Keratinocyte (primary cell): ENCODE measurements at regions not wholly inside any gene's neighbourhood (a gene's known extent, or its start where the extent isn't known, plus 50 kb on each side); places are given as distances from the start of the nearest gene placed in this dataset.

Experiments
- CTCF ChIP-seq, 3 experiments: IDR thresholded peaks in 1 of 3; conservative IDR thresholded peaks in 1 of 3; optimal IDR thresholded peaks in 1 of 3; 2 replicates in 2 of 3; 3 replicates in 1 of 3; pipeline versions ENCODE3 to v1.5.1; 2011; ENCODE audit warnings: low read length in 3 of 3, mild to moderate bottlenecking in 3 of 3, moderate library complexity in 2 of 3, control low read depth in 1 of 3, inconsistent platforms in 1 of 3; ENCODE audit not compliant: insufficient read depth in 2 of 3; ENCODE audit errors: extremely low read depth in 1 of 3
- EZH2 ChIP-seq: IDR thresholded peaks from one replicate; pipeline ENCODE4 v1.6.1; 2012; ENCODE audit warnings: inconsistent platforms, mild to moderate bottlenecking, low read length, moderate library complexity

GRCh38 chr2:100749771-100750542 is 70.0 kb upstream of the NPAS2 start:
- TF ChIP-seq CTCF (optimal IDR thresholded peaks at IDR 0.05 in 1 of 3, IDR thresholded peaks at IDR 0.05 in 1 of 3, conservative IDR thresholded peaks at IDR 0.05 in 1 of 3; ENCODE audit: extremely low read depth in 1 of 3, insufficient read depth in 2 of 3, low read length in 3 of 3) = no peak
- no peak for TF ChIP-seq EZH2
